GM23338 (cell line): ENCODE measurements at regions not wholly inside any gene's neighbourhood (a gene's known extent, or its start where the extent isn't known, plus 50 kb on each side); places are given as distances from the start of the nearest gene placed in this dataset.
"Not testable (repeated sequence)": the region's sequence is repeated elsewhere in the genome, so short reads cannot be mapped to it uniquely, and the experiment has no call there.

Experiments used
- ATAC-seq: fragments of 200-7000 bp; cut with Tn5 transposase; 3 replicates; pipeline ENCODE4 v1.9.1; 2020
- DNase-seq: peaks from one replicate; pipeline ENCODE4 v3.0.0-alpha.2; 2015; ENCODE audit warnings: low spot score
- H2AFZ ChIP-seq: fragments of 200-600 bp; sonication (generic); 2 replicates; pipeline ENCODE4 v1.8.0; 2016; ENCODE audit warnings: antibody characterized with exemption, mild to moderate bottlenecking, moderate library complexity
- H3F3A ChIP-seq: fragments of 200-600 bp; sonication (generic); replicated peaks from 2 replicates; pipeline ENCODE4 v1.8.0; 2017; ENCODE audit warnings: antibody characterized with exemption, mixed run types, low read depth
- H3K27ac ChIP-seq: fragments of 200-600 bp; sonication (generic); 2 replicates; pipeline ENCODE4 v1.6.1; 2016; ENCODE audit warnings: low read depth
- H3K27me3 ChIP-seq: fragments of 200-600 bp; sonication (generic); 2 replicates; pipeline ENCODE4 v1.8.0; 2016; ENCODE audit warnings: mild to moderate bottlenecking, mixed run types, moderate library complexity; ENCODE audit not compliant: insufficient read depth
- H3K36me3 ChIP-seq: fragments of 200-600 bp; sonication (generic); 2 replicates; pipeline ENCODE4 v1.8.0; 2016; ENCODE audit warnings: mild to moderate bottlenecking; ENCODE audit not compliant: insufficient read depth
- H3K4me1 ChIP-seq: fragments of 200-600 bp; sonication (generic); 2 replicates; pipeline ENCODE4 v1.8.0; 2016; ENCODE audit warnings: mild to moderate bottlenecking, moderate library complexity; ENCODE audit not compliant: insufficient read depth
- H3K4me2 ChIP-seq: fragments of 200-600 bp; sonication (generic); 2 replicates; pipeline ENCODE4 v1.7.1; 2017; ENCODE audit warnings: mixed run types
- H3K4me3 ChIP-seq: fragments of 200-600 bp; sonication (generic); 2 replicates; pipeline ENCODE4 v1.6.1; 2016; ENCODE audit warnings: mixed run types
- H3K79me2 ChIP-seq: fragments of 200-600 bp; sonication (generic); replicated peaks from 2 replicates; pipeline ENCODE4 v1.8.0; 2017; ENCODE audit warnings: mild to moderate bottlenecking; ENCODE audit not compliant: insufficient read depth
- H3K9me2 ChIP-seq: fragments of 200-600 bp; sonication (generic); 2 replicates; pipeline ENCODE4 v1.8.0; 2017; ENCODE audit not compliant: insufficient read depth
- H4K20me1 ChIP-seq: fragments of 200-600 bp; sonication (generic); replicated peaks from 2 replicates; pipeline ENCODE4 v1.8.0; 2017; ENCODE audit warnings: mild to moderate bottlenecking; ENCODE audit not compliant: insufficient read depth
- H3K27ac Mint-ChIP-seq: 2 replicates; pipeline ENCODE4 v1.8.0; 2020; ENCODE audit warnings: inconsistent platforms, mild to moderate bottlenecking, moderate library complexity, mixed read lengths
- H3K27me3 Mint-ChIP-seq: 3 replicates; pipeline ENCODE4 v1.8.0; 2022; ENCODE audit warnings: low read depth, mild to moderate bottlenecking, moderate library complexity, mixed read lengths, inconsistent platforms; ENCODE audit not compliant: insufficient read depth, poor library complexity
- H3K36me3 Mint-ChIP-seq: 3 replicates; pipeline ENCODE4 v1.8.0; 2021; ENCODE audit warnings: low read depth, mild to moderate bottlenecking, inconsistent platforms, moderate library complexity, mixed read lengths
- H3K4me1 Mint-ChIP-seq: 3 replicates; pipeline ENCODE4 v1.8.0; 2020; ENCODE audit warnings: mild to moderate bottlenecking, inconsistent platforms, mixed read lengths
- H3K4me3 Mint-ChIP-seq: 3 replicates; pipeline ENCODE4 v1.8.0; 2021; ENCODE audit warnings: moderate library complexity, mild to moderate bottlenecking, inconsistent platforms, mixed read lengths
- H3K9me3 Mint-ChIP-seq: 3 replicates; pipeline ENCODE4 v1.8.0; 2020; ENCODE audit warnings: moderate library complexity, mild to moderate bottlenecking, inconsistent platforms, mixed read lengths
- CTCF ChIP-seq, 2 experiments: fragments of 200-600 bp in 1 of 2; sonication (generic) in 1 of 2; conservative IDR thresholded peaks; 2 replicates each; pipeline versions ENCODE4 v1.5.1 to v1.6.1; 2016 to 2017; ENCODE audit warnings: antibody characterized with exemption in 2 of 2, low read depth in 2 of 2, mild to moderate bottlenecking in 2 of 2, moderate library complexity in 1 of 2

DNA sequence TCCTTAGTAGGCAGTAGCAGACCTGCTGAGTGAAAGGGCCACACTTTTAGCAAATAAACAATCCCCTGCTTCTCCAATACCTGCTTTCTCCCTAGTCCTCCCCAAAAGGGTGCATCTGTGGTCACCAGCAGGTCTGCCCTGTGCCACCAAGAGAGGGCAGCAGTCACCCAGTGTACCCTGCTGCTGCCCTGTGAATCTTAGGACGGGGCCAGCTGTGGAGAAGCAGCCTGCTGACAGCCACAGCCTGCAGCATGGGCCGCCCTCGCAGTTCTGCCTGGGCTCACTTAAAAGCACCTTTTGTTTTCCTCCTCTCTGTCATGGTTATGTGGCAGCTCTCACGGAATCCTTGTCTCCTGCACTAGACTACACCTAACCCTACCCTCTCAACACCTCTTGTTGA lies 85.4 kb upstream of the DRD5 start:
- not testable (repeated sequence) for H2AFZ ChIP-seq, ATAC-seq, H3K27ac ChIP-seq, H3K27me3 Mint-ChIP-seq, H3K36me3 ChIP-seq, H3K4me2 ChIP-seq, H3K9me3 Mint-ChIP-seq, H3K4me3 ChIP-seq, H3K27ac Mint-ChIP-seq, H4K20me1 ChIP-seq, H3K27me3 ChIP-seq, H3K4me3 Mint-ChIP-seq, H3K36me3 Mint-ChIP-seq, H3F3A ChIP-seq, H3K9me2 ChIP-seq, H3K4me1 ChIP-seq, H3K79me2 ChIP-seq
- DNase-seq, result peak; percentile 57
- peak; percentile 47 to 66 for TF ChIP-seq CTCF (conservative IDR thresholded peaks at IDR 0.05; ENCODE audit: low read depth in 2 of 2)
- peaks cover 17% of the 10 kb centered on the region for H3K4me1 Mint-ChIP-seq

GRCh38 chr4:9696561-9696960 lies 84.9 kb upstream of the DRD5 start:
- not testable (repeated sequence) for H3K27me3 ChIP-seq, H4K20me1 ChIP-seq, H3K79me2 ChIP-seq, H3K27ac Mint-ChIP-seq, H3K9me2 ChIP-seq, H3K36me3 Mint-ChIP-seq, H3K4me3 ChIP-seq, H3F3A ChIP-seq, ATAC-seq, H2AFZ ChIP-seq, H3K9me3 Mint-ChIP-seq, DNase-seq, H3K4me3 Mint-ChIP-seq, H3K4me1 ChIP-seq, H3K4me2 ChIP-seq, H3K36me3 ChIP-seq, H3K27me3 Mint-ChIP-seq, H3K27ac ChIP-seq
- peaks cover 15% of the 10 kb centered on the region for H3K4me1 Mint-ChIP-seq

GRCh38 chr4:9702019-9702418 lies 79.4 kb upstream of the DRD5 start:
- not testable (repeated sequence) for H3K4me1 Mint-ChIP-seq, H3K4me1 ChIP-seq, H3K4me2 ChIP-seq, H3K27ac Mint-ChIP-seq, DNase-seq, H3K9me2 ChIP-seq, H3F3A ChIP-seq, H3K27me3 ChIP-seq, H2AFZ ChIP-seq, H3K36me3 ChIP-seq, H3K4me3 ChIP-seq, H4K20me1 ChIP-seq, ATAC-seq, H3K4me3 Mint-ChIP-seq, H3K27ac ChIP-seq, H3K79me2 ChIP-seq, H3K27me3 Mint-ChIP-seq
- H3K36me3 Mint-ChIP-seq, result peaks cover 11% of the 10 kb centered on the region; the same call in 2 of the 3 replicates
- H3K9me3 Mint-ChIP-seq, result peaks cover 27% of the 10 kb centered on the region

- Mint-ChIP-seq H3K9me3 (peaks cover 27% of the 10 kb centered on the region), H3K36me3 (peaks cover 11% of the 10 kb centered on the region; the same call in 2 of the 3 replicates)
- H3K4me1 ChIP-seq, H4K20me1 ChIP-seq, H3K4me3 Mint-ChIP-seq, H3K27me3 ChIP-seq, H3K9me2 ChIP-seq, H3K27me3 Mint-ChIP-seq, H3K27ac Mint-ChIP-seq, H3K4me3 ChIP-seq, ATAC-seq, H3K4me2 ChIP-seq, H3F3A ChIP-seq, DNase-seq, H3K36me3 ChIP-seq, H3K27ac ChIP-seq, H3K4me1 Mint-ChIP-seq, H3K79me2 ChIP-seq, H2AFZ ChIP-seq: not testable (repeated sequence)
Observed at GRCh38 chr4:9702696-9703095, 78.7 kb upstream of the DRD5 start.
